ENCODE measurements at regions not wholly inside any gene's neighbourhood (a gene's known extent, or its start where the extent isn't known, plus 50 kb on each side); places are given as distances from the start of the nearest gene placed in this dataset.

DNA sequence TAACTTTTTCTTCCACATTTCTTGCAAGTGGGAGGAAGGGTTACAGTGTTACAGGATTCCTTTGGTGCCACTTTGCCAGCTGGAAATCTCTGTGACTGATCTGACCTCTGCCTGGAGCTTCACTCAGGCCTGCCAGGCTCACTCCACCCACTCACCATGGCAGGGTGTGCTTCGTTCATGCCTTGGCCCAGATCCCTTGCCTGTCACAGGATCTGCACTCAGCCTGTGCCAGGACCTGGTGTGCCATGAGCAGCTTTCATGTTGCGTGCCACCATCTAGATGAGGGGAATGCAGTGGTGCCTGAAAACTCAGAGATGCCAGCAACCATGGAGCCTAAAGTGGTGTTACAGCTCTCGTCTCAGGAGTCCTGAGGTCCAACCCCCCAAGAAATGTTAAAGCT lies 2596.4 kb downstream of the PCDH7 start:
- no peak overlapping the region for H3K4me3 ChIP-seq (ENCODE audit: low read depth, low read length)
- TF ChIP-seq, protein P1, sequence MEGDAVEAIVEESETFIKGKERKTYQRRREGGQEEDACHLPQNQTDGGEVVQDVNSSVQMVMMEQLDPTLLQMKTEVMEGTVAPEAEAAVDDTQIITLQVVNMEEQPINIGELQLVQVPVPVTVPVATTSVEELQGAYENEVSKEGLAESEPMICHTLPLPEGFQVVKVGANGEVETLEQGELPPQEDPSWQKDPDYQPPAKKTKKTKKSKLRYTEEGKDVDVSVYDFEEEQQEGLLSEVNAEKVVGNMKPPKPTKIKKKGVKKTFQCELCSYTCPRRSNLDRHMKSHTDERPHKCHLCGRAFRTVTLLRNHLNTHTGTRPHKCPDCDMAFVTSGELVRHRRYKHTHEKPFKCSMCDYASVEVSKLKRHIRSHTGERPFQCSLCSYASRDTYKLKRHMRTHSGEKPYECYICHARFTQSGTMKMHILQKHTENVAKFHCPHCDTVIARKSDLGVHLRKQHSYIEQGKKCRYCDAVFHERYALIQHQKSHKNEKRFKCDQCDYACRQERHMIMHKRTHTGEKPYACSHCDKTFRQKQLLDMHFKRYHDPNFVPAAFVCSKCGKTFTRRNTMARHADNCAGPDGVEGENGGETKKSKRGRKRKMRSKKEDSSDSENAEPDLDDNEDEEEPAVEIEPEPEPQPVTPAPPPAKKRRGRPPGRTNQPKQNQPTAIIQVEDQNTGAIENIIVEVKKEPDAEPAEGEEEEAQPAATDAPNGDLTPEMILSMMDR (IDR thresholded peaks at IDR 0.05; ENCODE audit: control insufficient read depth, extremely low read depth, insufficient read depth), result no peak
- DNase-seq (ENCODE audit: low read depth), result no peak

DNA sequence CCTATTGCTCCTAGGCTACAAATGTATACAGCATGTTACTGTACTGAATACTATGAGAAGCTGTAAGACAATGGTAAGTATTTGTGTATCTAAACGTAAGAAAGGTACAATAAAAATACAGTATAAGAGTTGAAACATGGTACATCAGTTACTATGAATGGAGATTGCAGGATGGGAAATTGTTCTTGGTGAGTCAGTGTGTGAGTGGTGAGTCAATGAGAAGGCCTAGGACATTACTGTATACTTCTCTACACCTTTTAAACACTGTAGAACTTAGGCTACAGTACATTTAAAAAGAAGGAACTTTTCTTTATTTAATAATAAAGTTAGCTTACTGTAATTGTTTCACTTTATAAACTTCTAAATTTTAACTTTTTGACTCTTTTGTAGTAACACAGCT lies 2603.2 kb downstream of the PCDH7 start:
- no peak for DNase-seq (ENCODE audit: low read depth)
- TF ChIP-seq, protein P1 (IDR thresholded peaks at IDR 0.05; ENCODE audit: control insufficient read depth, extremely low read depth, insufficient read depth), result no peak
- no peak overlapping the region for H3K4me3 ChIP-seq (ENCODE audit: low read depth, low read length)

DNA sequence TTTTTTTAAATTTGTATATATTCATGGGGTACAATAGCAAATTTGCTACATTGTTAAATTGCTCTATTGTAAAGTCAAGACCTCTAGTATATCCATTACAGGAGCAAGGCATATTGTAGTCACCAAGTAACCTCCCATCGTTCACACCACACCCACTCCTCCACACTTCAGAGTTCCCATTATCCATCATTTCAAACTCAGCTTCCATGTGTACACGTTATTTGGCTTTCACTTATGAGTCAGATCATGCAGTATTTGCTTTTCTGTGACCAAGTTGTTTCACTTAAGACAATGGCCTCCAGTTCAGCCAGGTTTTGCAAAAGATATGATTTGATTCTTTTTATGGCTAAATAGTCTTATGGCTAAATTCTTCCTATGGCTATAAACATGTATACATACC lies 2614.2 kb downstream of the PCDH7 start:
- DNase-seq (ENCODE audit: low read depth), result no peak
- TF ChIP-seq, protein P1 (IDR thresholded peaks at IDR 0.05; ENCODE audit: control insufficient read depth, extremely low read depth, insufficient read depth), result no peak
- H3K4me3 ChIP-seq (ENCODE audit: low read depth, low read length), result no peak overlapping the region

DNA sequence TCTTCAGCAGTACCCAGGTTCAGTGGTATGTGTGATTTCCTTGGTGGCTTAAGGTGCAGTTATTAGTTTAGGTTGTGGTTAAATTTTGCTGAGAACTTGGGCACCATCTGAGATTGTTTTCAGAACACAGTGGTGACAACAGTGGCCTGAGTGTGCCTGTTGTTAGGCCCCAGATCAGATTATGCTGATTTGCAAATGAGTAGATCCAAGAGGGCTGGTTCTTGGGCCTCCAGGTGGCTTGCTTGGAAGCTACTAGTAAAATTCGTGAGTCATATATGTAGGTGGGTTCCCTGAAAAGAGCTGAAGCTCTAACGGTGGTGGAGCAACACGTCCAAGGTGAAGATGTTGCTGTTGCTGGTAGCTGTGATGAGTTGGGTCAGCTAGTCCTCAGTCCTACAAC lies 2619.6 kb downstream of the PCDH7 start:
- no peak for DNase-seq (ENCODE audit: low read depth)
- no peak overlapping the region for H3K4me3 ChIP-seq (ENCODE audit: low read depth, low read length)
- TF ChIP-seq, protein P1 (IDR thresholded peaks at IDR 0.05; ENCODE audit: control insufficient read depth, extremely low read depth, insufficient read depth), result no peak

DNA sequence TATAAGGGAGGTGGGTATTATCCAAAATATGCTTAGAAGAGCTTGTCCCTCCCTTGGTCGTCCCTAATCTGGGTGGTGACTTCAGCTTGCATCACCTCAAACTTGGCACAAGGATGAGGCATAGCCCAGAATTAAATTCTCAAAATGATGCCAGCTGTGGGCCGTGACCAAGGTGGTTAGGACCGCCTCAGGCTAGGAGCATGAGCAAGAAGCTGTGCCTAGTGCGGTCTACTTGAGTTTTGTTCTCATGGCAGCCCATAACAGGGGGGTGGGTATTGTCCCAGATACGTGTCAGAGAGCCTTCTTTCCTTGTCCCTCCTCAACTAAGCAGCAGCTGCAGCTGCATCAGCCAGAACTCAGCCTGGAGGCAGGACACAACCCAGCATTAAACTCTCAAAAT lies 2620.0 kb downstream of the PCDH7 start:
- TF ChIP-seq, protein P1 (IDR thresholded peaks at IDR 0.05; ENCODE audit: control insufficient read depth, extremely low read depth, insufficient read depth), result no peak

DNA sequence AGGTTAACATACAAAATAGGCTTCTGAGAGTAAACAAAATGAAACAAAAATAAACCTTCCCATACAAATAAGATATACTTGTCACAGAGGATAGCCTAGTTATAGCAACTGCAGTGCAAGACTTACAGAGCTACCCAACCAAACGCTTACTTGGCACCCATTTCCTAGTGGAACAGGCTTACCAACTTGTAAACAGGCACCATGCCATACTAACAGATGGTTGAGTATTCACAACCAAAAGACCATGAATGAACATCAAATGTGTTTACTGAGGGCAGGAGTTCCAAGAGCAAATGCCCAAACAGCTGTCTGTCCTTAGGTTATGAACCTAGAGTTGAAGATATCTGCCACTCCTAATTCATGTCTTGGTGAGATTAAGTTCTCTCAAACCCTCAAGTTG lies 2629.2 kb downstream of the PCDH7 start:
- H3K4me3 ChIP-seq (ENCODE audit: low read depth, low read length), result no peak overlapping the region
- DNase-seq (ENCODE audit: low read depth), result peak; percentile 42
- TF ChIP-seq, protein P1 (IDR thresholded peaks at IDR 0.05; ENCODE audit: control insufficient read depth, extremely low read depth, insufficient read depth), result no peak

More for the DNA sequence above, 2620.0 kb downstream of the PCDH7 start:
- no peak for DNase-seq (ENCODE audit: low read depth)
- H3K4me3 ChIP-seq (ENCODE audit: low read depth, low read length), result no peak overlapping the region

DNA sequence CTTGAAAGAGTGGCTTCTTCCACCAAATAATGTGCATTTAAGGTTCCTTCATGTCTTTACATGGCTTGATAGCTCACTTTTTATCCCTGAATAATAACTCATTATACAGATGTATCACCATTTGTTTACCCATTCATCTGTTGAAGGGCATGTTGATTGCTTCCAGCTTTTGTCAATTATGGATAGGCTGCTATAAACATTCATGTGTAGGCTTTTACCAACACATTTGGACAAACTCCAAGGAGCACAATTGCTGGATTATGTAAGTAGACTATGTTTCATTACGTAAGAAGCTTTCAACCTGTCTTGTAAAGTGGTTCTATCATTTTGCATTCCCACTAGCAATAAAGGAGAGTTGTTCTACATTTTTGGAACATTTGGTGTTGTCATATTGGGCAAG lies 2637.0 kb downstream of the PCDH7 start:
- DNase-seq (ENCODE audit: low read depth), result no peak
- H3K4me3 ChIP-seq (ENCODE audit: low read depth, low read length), result no peak overlapping the region
- TF ChIP-seq, protein P1 (IDR thresholded peaks at IDR 0.05; ENCODE audit: control insufficient read depth, extremely low read depth, insufficient read depth), result no peak

Measured in LNCaP clone FGC (cell line).